GM21423 (cell line): ENCODE measurements at regions not wholly inside any gene's neighbourhood (a gene's known extent, or its start where the extent isn't known, plus 50 kb on each side); places are given as distances from the start of the nearest gene placed in this dataset.
"Not testable (repeated sequence)": the region's sequence is repeated elsewhere in the genome, so short reads cannot be mapped to it uniquely, and the experiment has no call there.

ENCODE experiments used
- ATAC-seq: cut with Tn5 transposase; IDR thresholded peaks from one replicate; pipeline ENCODE4 v1.9.1; 2021; ENCODE audit warnings: mild to moderate bottlenecking, moderate library complexity; ENCODE audit not compliant: unreplicated experiment

GRCh38 chr5:57776035-57776434 lies 293.4 kb upstream of the ACTBL2 start:
- ATAC-seq: no peak

- no peak for ATAC-seq
These were observed 291.8 kb upstream of the ACTBL2 start for GRCh38 chr5:57774439-57774838.

- ATAC-seq: no peak
These were observed 289.9 kb upstream of the ACTBL2 start for GRCh38 chr5:57772512-57772911.

DNA sequence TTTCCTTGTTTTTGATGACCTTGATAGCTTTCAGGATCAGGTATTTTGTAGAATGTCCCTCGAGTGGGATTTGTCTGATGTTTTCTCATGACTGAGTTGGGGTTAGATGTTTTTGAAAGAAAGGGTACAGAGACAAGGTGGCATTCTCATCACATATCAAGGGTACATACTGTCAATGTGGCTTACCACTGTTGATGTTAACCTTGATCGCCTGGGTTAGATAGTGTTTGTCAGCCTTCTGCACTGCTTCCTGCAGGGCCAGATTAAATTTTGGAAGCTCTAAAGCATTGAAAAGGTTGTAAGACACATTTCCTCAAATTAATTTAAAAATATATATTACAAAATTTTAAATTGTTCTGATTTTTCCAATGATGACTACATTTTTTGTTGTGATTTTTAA lies 287.4 kb upstream of the ACTBL2 start:
- no peak for ATAC-seq

DNA sequence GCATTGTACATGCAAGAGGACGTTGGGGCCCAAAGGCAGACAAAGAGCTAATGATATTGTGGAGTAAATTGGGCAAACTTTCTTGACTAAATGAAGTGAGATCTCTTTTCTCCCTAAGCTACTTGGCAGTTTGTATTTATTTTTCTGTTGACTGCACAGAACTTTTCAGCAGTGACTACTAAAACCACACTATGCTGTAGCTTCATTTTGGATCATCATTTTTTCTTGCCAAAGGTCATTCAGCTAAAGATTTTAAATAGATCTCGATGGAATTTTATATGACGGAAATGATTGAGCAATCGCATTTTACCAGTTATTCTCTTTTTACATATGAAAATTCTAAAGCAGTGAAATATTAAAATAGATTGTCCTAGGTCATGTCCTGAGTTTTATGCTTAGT lies 286.1 kb upstream of the ACTBL2 start:
- ATAC-seq: no peak

DNA sequence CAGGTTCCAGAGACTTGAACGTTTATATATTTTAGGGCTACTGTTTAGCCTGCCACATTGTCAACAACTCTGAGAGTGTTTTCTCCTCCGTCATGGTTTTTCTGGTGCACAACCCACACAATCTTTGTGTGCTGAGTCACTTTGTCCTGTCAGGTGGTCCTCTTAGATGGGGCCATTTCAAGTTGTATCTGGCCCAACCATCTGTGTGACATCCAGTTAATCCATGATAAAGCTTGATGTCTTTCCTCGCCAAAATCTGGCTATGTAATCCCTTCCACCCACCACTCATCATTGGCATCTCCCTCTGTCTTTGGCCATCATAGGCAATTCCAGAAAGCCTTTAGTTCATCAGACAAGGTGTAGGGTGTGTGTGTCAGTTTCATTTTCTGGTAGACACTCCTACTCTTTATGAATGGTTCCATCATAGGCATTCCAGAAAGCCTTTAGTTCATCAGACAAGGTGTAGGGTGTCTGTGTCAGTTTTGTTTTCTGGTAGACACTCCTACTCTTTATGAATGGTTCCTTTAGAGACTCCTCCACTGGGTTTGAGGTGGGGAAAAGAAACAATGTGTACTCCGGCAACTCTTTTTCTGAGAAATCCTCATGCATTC lies 282.0 kb upstream of the ACTBL2 start:
- ATAC-seq: no peak

GRCh38 chr5:57761513-57761912 lies 278.9 kb upstream of the ACTBL2 start:
- ATAC-seq: no peak

DNA sequence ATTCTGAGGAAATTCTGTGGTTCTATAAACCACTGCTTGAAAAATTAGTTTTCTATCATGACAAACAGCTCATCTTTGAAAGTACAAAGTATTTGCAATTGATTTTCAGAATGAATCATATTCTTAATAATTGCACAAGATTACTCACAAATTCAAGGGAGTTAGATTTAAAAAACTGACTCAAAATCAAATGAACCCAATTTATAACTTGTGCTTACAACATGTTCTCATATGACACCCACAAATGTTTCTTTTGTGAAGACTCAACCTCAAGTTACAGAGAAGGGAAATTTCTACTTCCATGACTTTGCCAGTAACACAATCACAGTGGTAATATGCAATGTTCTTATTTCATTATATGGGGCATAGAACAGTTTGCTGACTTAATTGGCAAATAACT lies 272.0 kb upstream of the ACTBL2 start:
- ATAC-seq: no peak

DNA sequence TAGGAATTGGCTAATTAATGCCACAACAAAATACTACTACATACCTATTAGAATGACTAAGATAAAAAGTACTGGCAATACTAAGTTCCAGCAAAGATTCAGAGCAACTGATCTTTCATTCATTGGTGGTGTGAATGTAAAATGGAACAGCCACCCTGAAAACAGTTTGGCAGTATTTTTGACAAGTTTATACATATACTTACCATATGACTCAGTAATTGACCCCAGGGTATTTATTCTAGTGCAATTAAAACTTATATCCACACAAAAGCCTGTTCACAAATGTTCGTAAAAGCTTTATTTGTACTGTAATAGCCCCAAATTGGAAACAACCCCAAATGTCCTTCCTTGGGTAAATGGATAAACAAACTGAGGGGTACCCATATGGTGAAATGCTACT lies 270.8 kb upstream of the ACTBL2 start:
- no peak for ATAC-seq

- no peak for ATAC-seq
These were observed 269.1 kb upstream of the ACTBL2 start for GRCh38 chr5:57751710-57752109.

DNA sequence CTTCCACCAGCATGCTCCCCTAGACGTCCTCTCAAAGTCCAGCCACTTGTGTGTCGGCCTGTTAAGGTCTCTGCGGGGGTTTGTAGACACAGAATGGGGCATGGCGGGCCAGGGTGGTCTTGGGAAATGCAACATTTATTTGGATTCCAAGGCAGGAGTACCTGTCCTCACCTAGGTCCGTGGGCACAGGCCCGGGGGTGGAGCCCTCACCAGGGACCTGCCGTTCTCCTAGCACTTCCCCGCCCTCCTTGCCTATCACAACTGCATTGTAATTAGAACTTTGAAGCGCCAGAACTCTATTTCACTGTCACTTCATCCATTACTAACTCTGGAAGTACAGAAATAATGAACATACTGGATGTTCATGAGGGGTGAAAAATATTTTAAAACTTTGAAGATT lies 268.3 kb upstream of the ACTBL2 start:
- ATAC-seq: no peak

DNA sequence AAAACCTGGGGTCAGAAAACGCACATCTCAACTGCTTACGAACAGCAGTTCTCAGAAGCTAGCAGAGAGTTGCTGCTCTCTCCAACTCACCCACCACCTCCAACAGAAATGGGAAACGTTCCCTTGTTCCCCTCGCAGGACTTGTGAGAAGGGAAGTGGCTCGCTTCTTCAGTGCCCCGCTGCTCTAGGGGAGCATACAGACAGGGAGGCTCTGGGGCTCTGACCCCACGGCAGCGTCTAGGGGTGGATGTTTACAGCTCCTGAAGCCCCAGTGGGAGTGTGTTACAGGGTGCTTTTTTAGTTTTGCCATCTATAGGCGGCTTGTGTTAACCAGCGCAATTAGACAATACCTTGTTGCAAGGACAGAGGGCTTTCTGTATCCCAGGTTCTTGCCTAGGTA lies 267.7 kb upstream of the ACTBL2 start:
- ATAC-seq: no peak

GRCh38 chr5:57749396-57749795 lies 266.8 kb upstream of the ACTBL2 start:
- ATAC-seq: no peak

- no peak for ATAC-seq
These were observed 263.4 kb upstream of the ACTBL2 start for GRCh38 chr5:57745700-57746651.

DNA sequence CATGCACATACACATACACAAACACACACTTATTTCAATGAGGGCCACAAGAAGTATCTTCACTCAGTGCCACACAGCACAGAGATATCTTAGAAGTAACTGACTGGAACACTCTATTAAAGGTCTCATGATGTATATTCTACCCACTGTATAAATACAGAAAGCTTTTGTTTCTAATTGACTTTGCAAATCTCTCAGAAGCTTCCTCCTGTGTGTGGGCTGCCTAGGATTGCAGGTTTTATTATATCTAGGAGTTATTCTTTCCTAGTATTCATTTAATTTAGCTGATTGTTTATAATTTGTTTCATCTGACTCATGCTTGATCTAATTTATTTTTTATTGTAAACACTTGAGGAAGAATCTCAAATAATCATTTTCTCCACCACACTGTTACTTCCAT lies 262.4 kb upstream of the ACTBL2 start:
- ATAC-seq: no peak

DNA sequence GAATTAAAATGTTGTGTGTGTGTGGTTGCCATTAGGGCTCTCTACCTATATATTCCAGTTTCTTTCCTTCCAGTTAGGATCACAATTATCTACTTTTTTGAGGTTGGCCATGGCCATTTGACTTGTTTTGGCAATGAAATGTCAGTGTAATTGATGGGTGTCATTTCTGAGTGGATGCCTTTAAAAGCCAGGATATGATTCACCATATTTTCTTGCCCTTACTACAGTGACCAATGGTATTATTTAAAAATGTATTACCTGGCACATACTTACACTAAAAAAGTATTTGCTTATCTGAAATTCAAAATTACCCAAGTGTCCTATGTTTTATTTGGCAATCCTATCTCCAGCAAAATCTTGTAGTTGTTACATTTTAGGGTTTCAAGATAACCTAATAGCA lies 258.7 kb upstream of the ACTBL2 start:
- ATAC-seq: no peak

DNA sequence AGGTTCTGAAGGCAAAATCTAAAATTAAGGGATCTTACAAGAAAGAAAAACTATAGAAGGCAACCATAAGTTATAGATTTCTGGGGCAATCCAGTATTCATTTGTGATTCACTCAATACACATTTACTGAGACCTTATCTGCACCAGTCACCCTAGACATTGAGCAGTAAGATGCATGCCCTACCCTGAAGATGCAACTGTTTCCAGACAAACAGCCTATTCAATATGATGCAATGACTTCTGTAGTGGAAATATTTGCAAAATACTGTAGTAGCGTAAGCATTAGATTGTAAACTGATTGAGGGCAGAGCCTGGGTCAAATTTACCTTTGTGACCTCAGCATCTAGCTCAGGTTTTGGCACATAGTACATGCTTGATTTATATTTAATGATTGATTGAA lies 256.2 kb upstream of the ACTBL2 start:
- ATAC-seq: no peak

GRCh38 chr5:57738301-57738700 lies 255.7 kb upstream of the ACTBL2 start:
- no peak for ATAC-seq

GRCh38 chr5:57736716-57737115 lies 254.1 kb upstream of the ACTBL2 start:
- no peak for ATAC-seq

DNA sequence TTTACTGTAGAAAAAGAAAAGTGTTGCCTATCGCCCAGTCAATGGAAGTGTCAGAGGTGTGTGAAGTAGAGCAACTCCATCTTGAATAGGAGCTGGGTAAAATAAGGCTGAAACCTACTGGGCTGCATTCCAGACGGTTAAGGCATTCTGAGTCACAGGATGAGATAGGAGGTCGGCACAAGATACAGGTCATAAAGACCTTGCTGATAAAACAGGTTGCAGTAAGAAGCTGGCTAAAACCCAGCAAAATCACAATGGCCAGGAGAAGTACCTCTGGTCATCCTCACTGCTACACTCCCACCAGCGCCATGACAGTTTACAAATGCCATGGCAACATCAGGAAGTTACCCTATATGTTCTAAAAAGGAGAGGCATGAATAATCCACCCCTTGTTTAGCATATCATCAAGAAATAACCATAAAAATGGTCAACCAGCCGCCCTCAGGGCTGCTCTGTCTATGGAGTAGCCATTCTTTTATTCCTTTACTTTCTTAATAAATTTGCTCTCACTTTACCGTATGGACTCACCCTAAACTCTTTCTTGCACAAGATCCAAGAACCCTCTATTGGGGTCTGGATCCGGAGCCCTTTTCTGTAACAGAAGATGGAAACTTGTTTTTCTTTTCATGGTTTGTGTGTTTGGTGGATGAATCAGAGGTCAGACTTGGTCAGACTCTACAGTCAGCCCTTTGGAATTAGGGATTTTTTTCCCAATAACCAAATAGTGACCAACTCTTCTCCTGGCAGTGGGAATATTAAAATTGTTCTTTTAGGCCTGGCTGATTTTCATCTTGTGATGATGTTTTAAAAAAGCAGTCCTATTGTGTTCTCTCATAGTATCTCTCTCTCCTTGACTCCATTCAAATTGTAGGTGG lies 252.9 kb upstream of the ACTBL2 start:
- not testable (repeated sequence) for ATAC-seq

GRCh38 chr5:57734296-57734695 lies 251.7 kb upstream of the ACTBL2 start:
- ATAC-seq: no peak
